ENCODE measurements at regions not wholly inside any gene's neighbourhood (a gene's known extent, or its start where the extent isn't known, plus 50 kb on each side); places are given as distances from the start of the nearest gene placed in this dataset.

DNA sequence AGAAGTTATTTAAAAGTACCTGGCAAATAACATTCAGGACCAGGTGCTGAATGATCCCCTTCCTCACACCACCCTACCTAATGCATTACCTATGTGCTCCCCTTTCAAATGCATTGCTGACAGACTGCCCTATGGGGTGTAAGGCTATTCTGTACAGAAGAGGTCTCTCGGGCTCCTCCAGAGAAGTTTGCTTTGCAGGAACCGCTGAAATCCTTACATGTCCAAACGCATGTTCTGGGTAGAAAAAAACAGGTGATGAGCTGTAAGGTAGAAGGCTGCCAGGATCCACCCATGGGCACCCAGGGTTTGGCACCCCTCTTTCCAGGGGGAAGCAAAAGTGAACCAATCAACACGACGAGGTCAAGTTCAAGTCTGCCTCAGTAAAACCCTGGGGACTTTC lies 58.3 kb upstream of the TARBP1 start:
- DNase-seq (ENCODE audit: low spot score): no peak
- TF ChIP-seq, protein P1, sequence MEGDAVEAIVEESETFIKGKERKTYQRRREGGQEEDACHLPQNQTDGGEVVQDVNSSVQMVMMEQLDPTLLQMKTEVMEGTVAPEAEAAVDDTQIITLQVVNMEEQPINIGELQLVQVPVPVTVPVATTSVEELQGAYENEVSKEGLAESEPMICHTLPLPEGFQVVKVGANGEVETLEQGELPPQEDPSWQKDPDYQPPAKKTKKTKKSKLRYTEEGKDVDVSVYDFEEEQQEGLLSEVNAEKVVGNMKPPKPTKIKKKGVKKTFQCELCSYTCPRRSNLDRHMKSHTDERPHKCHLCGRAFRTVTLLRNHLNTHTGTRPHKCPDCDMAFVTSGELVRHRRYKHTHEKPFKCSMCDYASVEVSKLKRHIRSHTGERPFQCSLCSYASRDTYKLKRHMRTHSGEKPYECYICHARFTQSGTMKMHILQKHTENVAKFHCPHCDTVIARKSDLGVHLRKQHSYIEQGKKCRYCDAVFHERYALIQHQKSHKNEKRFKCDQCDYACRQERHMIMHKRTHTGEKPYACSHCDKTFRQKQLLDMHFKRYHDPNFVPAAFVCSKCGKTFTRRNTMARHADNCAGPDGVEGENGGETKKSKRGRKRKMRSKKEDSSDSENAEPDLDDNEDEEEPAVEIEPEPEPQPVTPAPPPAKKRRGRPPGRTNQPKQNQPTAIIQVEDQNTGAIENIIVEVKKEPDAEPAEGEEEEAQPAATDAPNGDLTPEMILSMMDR (IDR thresholded peaks at IDR 0.05; ENCODE audit: poor library complexity, severe bottlenecking): no peak
- Histone ChIP-seq H3K27ac (ENCODE audit: poor library complexity, severe bottlenecking) (no peak overlapping the region), H3K9me3 (ENCODE audit: severe bottlenecking) (no peaks in the 10 kb centered on the region), H3K36me3 (ENCODE audit: low read depth) (no peaks in the 10 kb centered on the region), H3K4me1 (ENCODE audit: insufficient read depth, poor library complexity, severe bottlenecking) (peaks cover 41% of the 10 kb centered on the region), H3K27me3 (ENCODE audit: insufficient read depth, poor library complexity, severe bottlenecking) (no peaks in the 10 kb centered on the region), H3K4me3 (ENCODE audit: severe bottlenecking) (no peak overlapping the region)
- ATAC-seq (ENCODE audit: low read depth): no peak

DNA sequence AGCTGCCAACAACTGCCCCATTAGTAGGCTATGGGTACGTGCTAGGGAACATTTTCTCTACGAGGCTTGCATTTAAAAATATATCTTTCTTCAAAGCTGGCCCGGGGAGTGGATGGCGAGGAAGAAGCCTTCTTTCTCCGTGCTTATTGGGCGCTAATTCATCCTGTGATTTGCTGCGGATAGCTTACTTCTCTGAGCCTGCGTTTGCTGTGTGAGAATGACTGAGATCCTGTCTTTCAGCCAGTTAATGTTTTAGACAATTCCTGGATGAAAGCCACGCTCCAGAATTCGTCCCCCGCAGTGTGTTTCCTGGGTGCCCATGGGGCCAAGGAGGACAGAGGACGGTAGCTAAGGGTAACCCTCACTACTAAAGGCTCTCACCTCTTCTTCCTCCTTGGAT lies 57.8 kb upstream of the TARBP1 start:
- ATAC-seq (ENCODE audit: low read depth): no peak
- H3K4me1 ChIP-seq (ENCODE audit: insufficient read depth, poor library complexity, severe bottlenecking): peaks cover 46% of the 10 kb centered on the region

DNA sequence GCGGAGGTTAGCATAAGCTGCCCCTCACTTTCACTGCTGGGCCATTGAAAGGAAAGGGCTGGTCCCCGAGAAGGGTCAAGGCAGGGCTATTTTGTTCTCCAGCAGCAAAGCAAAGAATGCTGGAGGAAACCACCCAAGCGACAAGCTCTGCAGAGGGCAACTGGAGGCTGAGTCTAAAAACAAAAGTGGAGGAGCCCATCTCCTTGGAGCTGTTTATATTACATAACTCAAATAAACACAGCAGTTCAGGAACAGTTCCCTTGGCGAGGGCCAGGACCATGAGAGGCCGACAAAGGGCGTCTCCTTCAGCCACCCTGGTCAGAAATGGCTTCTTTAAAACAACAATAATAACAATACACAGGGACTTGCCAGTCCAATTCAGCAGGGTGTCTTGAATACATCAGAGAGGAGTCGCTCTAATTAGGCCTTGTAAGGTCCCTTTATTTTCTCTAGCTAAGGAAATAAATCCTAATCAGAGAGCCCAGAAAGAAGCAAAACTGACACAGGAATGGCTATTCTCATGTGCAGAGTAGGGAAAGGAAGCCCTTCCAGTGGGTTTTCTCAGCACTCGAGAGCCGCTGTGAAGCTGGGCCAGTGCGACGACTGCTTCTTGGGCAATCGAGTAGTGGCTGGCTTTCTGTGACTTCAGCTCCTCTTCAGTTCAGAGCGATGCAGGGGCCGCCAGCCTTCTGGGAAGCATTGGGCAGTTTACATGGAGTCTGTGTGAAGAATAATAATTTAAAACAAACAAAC lies 57.0 kb upstream of the TARBP1 start:
- TF ChIP-seq, protein P1 (IDR thresholded peaks at IDR 0.05; ENCODE audit: poor library complexity, severe bottlenecking): no peak
- Histone ChIP-seq H3K9me3 (ENCODE audit: severe bottlenecking) (no peaks in the 10 kb centered on the region), H3K4me3 (ENCODE audit: severe bottlenecking) (no peak overlapping the region), H3K27ac (ENCODE audit: poor library complexity, severe bottlenecking) (no peak overlapping the region), H3K4me1 (ENCODE audit: insufficient read depth, poor library complexity, severe bottlenecking) (peaks cover 53% of the 10 kb centered on the region), H3K27me3 (ENCODE audit: insufficient read depth, poor library complexity, severe bottlenecking) (no peaks in the 10 kb centered on the region), H3K36me3 (ENCODE audit: low read depth) (no peaks in the 10 kb centered on the region)
- no peak for DNase-seq (ENCODE audit: low spot score)
- ATAC-seq (ENCODE audit: low read depth): no peak

More for the DNA sequence above, 57.8 kb upstream of the TARBP1 start:
- Histone ChIP-seq H3K36me3 (ENCODE audit: low read depth) (no peaks in the 10 kb centered on the region), H3K27me3 (ENCODE audit: insufficient read depth, poor library complexity, severe bottlenecking) (no peaks in the 10 kb centered on the region), H3K4me3 (ENCODE audit: severe bottlenecking) (no peak overlapping the region), H3K9me3 (ENCODE audit: severe bottlenecking) (no peaks in the 10 kb centered on the region), H3K27ac (ENCODE audit: poor library complexity, severe bottlenecking) (no peak overlapping the region)
- TF ChIP-seq, protein P1 (IDR thresholded peaks at IDR 0.05; ENCODE audit: poor library complexity, severe bottlenecking): no peak
- DNase-seq (ENCODE audit: low spot score): no peak

DNA sequence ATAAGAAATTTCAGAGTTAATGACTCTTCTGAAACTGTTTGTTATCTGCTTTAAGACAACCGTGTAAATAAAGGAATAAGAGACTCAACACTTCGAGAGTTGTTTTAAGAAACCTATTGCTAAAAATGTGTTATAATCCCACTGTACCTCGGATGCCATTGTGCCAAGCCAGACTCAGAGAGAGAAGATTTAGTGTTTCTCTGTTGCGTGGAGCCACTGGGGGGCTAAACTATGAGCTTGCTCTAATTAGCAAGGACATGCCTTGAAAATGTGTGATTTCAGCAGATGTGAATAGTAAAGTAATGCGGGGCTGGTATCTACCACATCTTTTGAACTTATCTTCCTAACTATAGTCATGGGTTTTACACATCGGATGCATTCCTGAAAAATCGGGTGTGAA lies 56.2 kb upstream of the TARBP1 start:
- Histone ChIP-seq H3K36me3 (ENCODE audit: low read depth) (no peaks in the 10 kb centered on the region), H3K9me3 (ENCODE audit: severe bottlenecking) (no peaks in the 10 kb centered on the region), H3K4me3 (ENCODE audit: severe bottlenecking) (no peak overlapping the region), H3K4me1 (ENCODE audit: insufficient read depth, poor library complexity, severe bottlenecking) (peaks cover 53% of the 10 kb centered on the region), H3K27ac (ENCODE audit: poor library complexity, severe bottlenecking) (no peak overlapping the region), H3K27me3 (ENCODE audit: insufficient read depth, poor library complexity, severe bottlenecking) (no peaks in the 10 kb centered on the region)
- ATAC-seq (ENCODE audit: low read depth): no peak
- TF ChIP-seq, protein P1 (IDR thresholded peaks at IDR 0.05; ENCODE audit: poor library complexity, severe bottlenecking): no peak
- no peak for DNase-seq (ENCODE audit: low spot score)

Data from RWPE2 (cell line).